ENCODE measurements at regions not wholly inside any gene's neighbourhood (a gene's known extent, or its start where the extent isn't known, plus 50 kb on each side); places are given as distances from the start of the nearest gene placed in this dataset.

DNA sequence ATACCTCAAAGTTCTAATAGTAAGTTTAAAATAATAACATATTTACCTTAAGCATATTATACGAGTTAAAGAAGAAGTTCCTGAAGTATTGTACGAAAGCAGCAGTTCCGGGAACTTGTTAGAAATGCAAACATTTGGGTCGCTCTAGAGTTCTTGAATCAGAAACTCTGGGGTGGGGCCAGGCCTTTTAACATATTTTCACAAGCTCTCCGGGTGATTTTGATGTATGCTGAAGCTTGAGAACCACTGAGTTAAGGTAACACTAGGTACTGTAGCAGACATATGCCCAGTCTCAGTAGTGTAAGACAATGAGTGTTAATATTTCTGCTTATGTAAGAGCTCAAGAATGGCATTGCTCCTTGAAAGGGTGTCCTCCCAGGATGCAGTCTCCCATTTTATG, 461.1 kb downstream of the C3orf38 start (continued):
- TF ChIP-seq, protein P1, sequence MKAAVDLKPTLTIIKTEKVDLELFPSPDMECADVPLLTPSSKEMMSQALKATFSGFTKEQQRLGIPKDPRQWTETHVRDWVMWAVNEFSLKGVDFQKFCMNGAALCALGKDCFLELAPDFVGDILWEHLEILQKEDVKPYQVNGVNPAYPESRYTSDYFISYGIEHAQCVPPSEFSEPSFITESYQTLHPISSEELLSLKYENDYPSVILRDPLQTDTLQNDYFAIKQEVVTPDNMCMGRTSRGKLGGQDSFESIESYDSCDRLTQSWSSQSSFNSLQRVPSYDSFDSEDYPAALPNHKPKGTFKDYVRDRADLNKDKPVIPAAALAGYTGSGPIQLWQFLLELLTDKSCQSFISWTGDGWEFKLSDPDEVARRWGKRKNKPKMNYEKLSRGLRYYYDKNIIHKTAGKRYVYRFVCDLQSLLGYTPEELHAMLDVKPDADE (IDR thresholded peaks at IDR 0.05): no peak
- TF ChIP-seq JUNB (IDR thresholded peaks at IDR 0.05; ENCODE audit: unreplicated experiment) (no peak), ZNF331 (CRISPR knock-in tag; IDR thresholded peaks at IDR 0.05; ENCODE audit: low read depth) (no peak), STAT1 (IDR thresholded peaks at IDR 0.05; ENCODE audit: unreplicated experiment) (no peak), POLR2AphosphoS5 (IDR thresholded peaks at IDR 0.05; ENCODE audit: low read depth) (no peak), NANOG (IDR thresholded peaks at IDR 0.05; ENCODE audit: borderline replicate concordance) (no peak), CREB1 (CRISPR knock-in tag; IDR thresholded peaks at IDR 0.05; ENCODE audit: low read depth) (no peak)

DNA sequence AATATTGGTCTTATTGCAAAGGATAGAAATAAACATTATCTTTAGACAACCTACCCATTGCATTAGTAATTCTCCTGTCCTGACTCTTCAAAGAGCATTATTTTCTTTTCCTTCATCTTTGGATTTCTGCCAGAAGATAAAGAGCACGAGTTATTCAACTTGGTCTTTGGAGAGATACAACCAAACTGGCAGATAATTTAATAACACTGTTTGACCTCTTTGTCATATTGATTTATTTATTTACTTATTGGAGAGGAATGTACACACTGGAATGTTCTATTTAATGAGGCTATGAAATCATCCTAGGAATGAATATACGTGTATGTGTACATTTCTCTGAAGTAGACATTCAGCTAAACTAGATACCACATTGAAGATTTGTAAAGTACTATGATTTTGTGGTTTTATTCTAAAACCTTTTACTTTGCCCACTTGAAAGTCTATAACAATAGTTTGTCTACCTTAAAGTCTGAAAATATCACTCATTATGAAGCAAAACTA, 462.1 kb downstream of the C3orf38 start:
- H3K27ac ChIP-seq (ENCODE audit: low read depth): no peak overlapping the region
- no peak overlapping the region for H2AFZ ChIP-seq
- H3K4me2 ChIP-seq: no peak overlapping the region
- Mint-ChIP-seq H3K27me3 (ENCODE audit: insufficient read depth, low read depth, poor library complexity) (no peaks in the 10 kb centered on the region), H3K27ac (no peak overlapping the region), H3K4me1 (peaks cover 4% of the 10 kb centered on the region; the same call in 1 of the 3 replicates), H3K9me3 (no peaks in the 10 kb centered on the region), H3K4me3 (no peak overlapping the region), H3K36me3 (ENCODE audit: low read depth) (no peaks in the 10 kb centered on the region)
- H3K27me3 ChIP-seq (ENCODE audit: insufficient read depth): no peaks in the 10 kb centered on the region
- H3F3A ChIP-seq (replicated peaks; ENCODE audit: low read depth): no peaks in the 10 kb centered on the region
- H3K4me3 ChIP-seq: no peak overlapping the region
- H3K4me1 ChIP-seq (ENCODE audit: insufficient read depth): no peaks in the 10 kb centered on the region
- no peaks in the 10 kb centered on the region for H3K9me2 ChIP-seq (ENCODE audit: insufficient read depth)
- no peak for ATAC-seq
- no peaks in the 10 kb centered on the region for H3K79me2 ChIP-seq (replicated peaks; ENCODE audit: insufficient read depth)
- no peaks in the 10 kb centered on the region for H3K36me3 ChIP-seq (ENCODE audit: insufficient read depth)
- H4K20me1 ChIP-seq (replicated peaks; ENCODE audit: insufficient read depth): no peaks in the 10 kb centered on the region
- no peak for DNase-seq (ENCODE audit: low spot score)
- TF ChIP-seq NANOG (IDR thresholded peaks at IDR 0.05; ENCODE audit: borderline replicate concordance): no peak
- TF ChIP-seq, protein P1 (IDR thresholded peaks at IDR 0.05): no peak
- TF ChIP-seq STAT1 (IDR thresholded peaks at IDR 0.05; ENCODE audit: unreplicated experiment): no peak
- no peak for TF ChIP-seq CREB1 (CRISPR knock-in tag; IDR thresholded peaks at IDR 0.05; ENCODE audit: low read depth)
- no peak for TF ChIP-seq EZH2 (IDR thresholded peaks at IDR 0.05; ENCODE audit: low read depth, unreplicated experiment)
- TF ChIP-seq, protein P2, sequence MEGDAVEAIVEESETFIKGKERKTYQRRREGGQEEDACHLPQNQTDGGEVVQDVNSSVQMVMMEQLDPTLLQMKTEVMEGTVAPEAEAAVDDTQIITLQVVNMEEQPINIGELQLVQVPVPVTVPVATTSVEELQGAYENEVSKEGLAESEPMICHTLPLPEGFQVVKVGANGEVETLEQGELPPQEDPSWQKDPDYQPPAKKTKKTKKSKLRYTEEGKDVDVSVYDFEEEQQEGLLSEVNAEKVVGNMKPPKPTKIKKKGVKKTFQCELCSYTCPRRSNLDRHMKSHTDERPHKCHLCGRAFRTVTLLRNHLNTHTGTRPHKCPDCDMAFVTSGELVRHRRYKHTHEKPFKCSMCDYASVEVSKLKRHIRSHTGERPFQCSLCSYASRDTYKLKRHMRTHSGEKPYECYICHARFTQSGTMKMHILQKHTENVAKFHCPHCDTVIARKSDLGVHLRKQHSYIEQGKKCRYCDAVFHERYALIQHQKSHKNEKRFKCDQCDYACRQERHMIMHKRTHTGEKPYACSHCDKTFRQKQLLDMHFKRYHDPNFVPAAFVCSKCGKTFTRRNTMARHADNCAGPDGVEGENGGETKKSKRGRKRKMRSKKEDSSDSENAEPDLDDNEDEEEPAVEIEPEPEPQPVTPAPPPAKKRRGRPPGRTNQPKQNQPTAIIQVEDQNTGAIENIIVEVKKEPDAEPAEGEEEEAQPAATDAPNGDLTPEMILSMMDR (conservative IDR thresholded peaks at IDR 0.05; ENCODE audit: low read depth in 2 of 2): no peak
- TF ChIP-seq POLR2AphosphoS5 (IDR thresholded peaks at IDR 0.05; ENCODE audit: low read depth): no peak
- TF ChIP-seq ZNF114 (CRISPR knock-in tag; IDR thresholded peaks at IDR 0.05): no peak
- TF ChIP-seq, protein P3, sequence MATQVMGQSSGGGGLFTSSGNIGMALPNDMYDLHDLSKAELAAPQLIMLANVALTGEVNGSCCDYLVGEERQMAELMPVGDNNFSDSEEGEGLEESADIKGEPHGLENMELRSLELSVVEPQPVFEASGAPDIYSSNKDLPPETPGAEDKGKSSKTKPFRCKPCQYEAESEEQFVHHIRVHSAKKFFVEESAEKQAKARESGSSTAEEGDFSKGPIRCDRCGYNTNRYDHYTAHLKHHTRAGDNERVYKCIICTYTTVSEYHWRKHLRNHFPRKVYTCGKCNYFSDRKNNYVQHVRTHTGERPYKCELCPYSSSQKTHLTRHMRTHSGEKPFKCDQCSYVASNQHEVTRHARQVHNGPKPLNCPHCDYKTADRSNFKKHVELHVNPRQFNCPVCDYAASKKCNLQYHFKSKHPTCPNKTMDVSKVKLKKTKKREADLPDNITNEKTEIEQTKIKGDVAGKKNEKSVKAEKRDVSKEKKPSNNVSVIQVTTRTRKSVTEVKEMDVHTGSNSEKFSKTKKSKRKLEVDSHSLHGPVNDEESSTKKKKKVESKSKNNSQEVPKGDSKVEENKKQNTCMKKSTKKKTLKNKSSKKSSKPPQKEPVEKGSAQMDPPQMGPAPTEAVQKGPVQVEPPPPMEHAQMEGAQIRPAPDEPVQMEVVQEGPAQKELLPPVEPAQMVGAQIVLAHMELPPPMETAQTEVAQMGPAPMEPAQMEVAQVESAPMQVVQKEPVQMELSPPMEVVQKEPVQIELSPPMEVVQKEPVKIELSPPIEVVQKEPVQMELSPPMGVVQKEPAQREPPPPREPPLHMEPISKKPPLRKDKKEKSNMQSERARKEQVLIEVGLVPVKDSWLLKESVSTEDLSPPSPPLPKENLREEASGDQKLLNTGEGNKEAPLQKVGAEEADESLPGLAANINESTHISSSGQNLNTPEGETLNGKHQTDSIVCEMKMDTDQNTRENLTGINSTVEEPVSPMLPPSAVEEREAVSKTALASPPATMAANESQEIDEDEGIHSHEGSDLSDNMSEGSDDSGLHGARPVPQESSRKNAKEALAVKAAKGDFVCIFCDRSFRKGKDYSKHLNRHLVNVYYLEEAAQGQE (IDR thresholded peaks at IDR 0.05; ENCODE audit: unreplicated experiment): no peak

Data from GM23338 (cell line).